Lower leg skin (tissue), 3 donors: ENCODE measurements at regions not wholly inside any gene's neighbourhood (a gene's known extent, or its start where the extent isn't known, plus 50 kb on each side); places are given as distances from the start of the nearest gene placed in this dataset.

Experiments used
- CTCF ChIP-seq, 3 donors: fragments of 450-650 bp; IDR thresholded peaks; one replicate each; pipeline ENCODE4 v1.5.1; 2016; ENCODE audit warnings: antibody characterized with exemption in 3 of 3, mild to moderate bottlenecking in 3 of 3, moderate library complexity in 2 of 3
- POLR2A ChIP-seq, 2 donors: fragments of 450-650 bp; IDR thresholded peaks; one replicate each; pipeline ENCODE4 v1.6.1; 2016 to 2017; ENCODE audit warnings: antibody characterized with exemption in 2 of 2, mild to moderate bottlenecking in 1 of 2, moderate library complexity in 1 of 2

GRCh38 chr13:73973156-73973555, 161.0 kb downstream of the KLF12 start:
- no peak for TF ChIP-seq CTCF (IDR thresholded peaks at IDR 0.05)
- no peak for TF ChIP-seq POLR2A (IDR thresholded peaks at IDR 0.05)
